HEK293 (cell line): ENCODE measurements at regions not wholly inside any gene's neighbourhood (a gene's known extent, or its start where the extent isn't known, plus 50 kb on each side); places are given as distances from the start of the nearest gene placed in this dataset.

Experiments used
- CTCF ChIA-PET: fragments of 350-600 bp; formaldehyde crosslinking; extraction: SDS; loops from one replicate; lab custom pipeline; 2021; ENCODE audit warnings: antibody characterized with exemption; lab: Yijun Ruan, JAX
- POLR2A ChIA-PET: fragments of 300-600 bp; formaldehyde crosslinking; extraction: SDS; loops from one replicate; lab custom pipeline; 2020; ENCODE audit warnings: antibody characterized with exemption, inconsistent platforms; lab: Yijun Ruan, JAX
- H3K27ac ChIP-seq: fragments of 200-500 bp; sonication (Bioruptor generic); 2 replicates; pipeline ENCODE4 v1.5.1; 2014; ENCODE audit warnings: low read depth, low read length, control low read depth, inconsistent platforms; ENCODE audit errors: extremely low read depth
- H3K36me3 ChIP-seq, 2 experiments: fragments of 200-500 bp in 1 of 2; sonication (Bioruptor generic) in 1 of 2; 1 replicate in 1 of 2; 2 replicates in 1 of 2; pipeline ENCODE4 v1.5.1; 2014 to 2017; ENCODE audit warnings: inconsistent platforms in 2 of 2, low read length in 2 of 2; ENCODE audit not compliant: control insufficient read depth in 2 of 2, insufficient read depth in 1 of 2
- H3K4me1 ChIP-seq: fragments of 200-500 bp; sonication (Bioruptor generic); 2 replicates; pipeline ENCODE4 v1.5.1; 2014; ENCODE audit warnings: mild to moderate bottlenecking, low read length, inconsistent platforms; ENCODE audit not compliant: control insufficient read depth, insufficient read depth
- H3K4me3 ChIP-seq: 2 replicates; pipeline ENCODE4 v1.5.1; 2011; ENCODE audit warnings: low read depth, mild to moderate bottlenecking, control low read depth, low read length, moderate library complexity
- H3K9me3 ChIP-seq: fragments of 200-500 bp; sonication (Bioruptor generic); 2 replicates; pipeline ENCODE4 v1.5.1; 2014; ENCODE audit warnings: low read depth, low read length, inconsistent platforms; ENCODE audit not compliant: control insufficient read depth, insufficient read depth
- ATF2 ChIP-seq: fragments of 450-650 bp; formaldehyde crosslinking; IDR thresholded peaks from 2 replicates; pipeline ENCODE4 v1.5.1; 2016; ENCODE audit warnings: missing biosample characterization, missing genetic modification characterization, low read depth
- KLF16 ChIP-seq: fragments of 450-650 bp; formaldehyde crosslinking; IDR thresholded peaks from 2 replicates; pipeline ENCODE4 v1.5.1; 2017; ENCODE audit warnings: missing biosample characterization, missing genetic modification characterization
- PRDM1 ChIP-seq: fragments of 450-650 bp; formaldehyde crosslinking; IDR thresholded peaks from 2 replicates; pipeline ENCODE4; 2016; ENCODE audit warnings: missing biosample characterization, missing genetic modification characterization
- REPIN1 ChIP-seq: fragments of 450-650 bp; formaldehyde crosslinking; IDR thresholded peaks from 2 replicates; pipeline ENCODE4 v1.5.1; 2017; ENCODE audit warnings: missing biosample characterization, missing genetic modification characterization, low read depth
- TRIM28 ChIP-seq: IDR thresholded peaks from 2 replicates; pipeline ENCODE4 v1.6.1; 2011; ENCODE audit warnings: low read length, control low read depth, borderline replicate concordance
- ZBTB11 ChIP-seq: fragments of 450-650 bp; formaldehyde crosslinking; conservative IDR thresholded peaks from 2 replicates; pipeline ENCODE4 v1.5.1; 2016; ENCODE audit warnings: low read depth, missing biosample characterization, missing genetic modification characterization
- ZBTB48 ChIP-seq: fragments of 450-650 bp; formaldehyde crosslinking; IDR thresholded peaks from 2 replicates; pipeline ENCODE4 v1.5.1; 2016; ENCODE audit warnings: missing biosample characterization, missing genetic modification characterization
- ZBTB49 ChIP-seq: fragments of 450-650 bp; formaldehyde crosslinking; IDR thresholded peaks from 2 replicates; pipeline ENCODE4 v1.5.1; 2016; ENCODE audit warnings: missing biosample characterization, missing genetic modification characterization, low read depth
- ZEB2 ChIP-seq: fragments of 450-650 bp; formaldehyde crosslinking; IDR thresholded peaks from 2 replicates; pipeline ENCODE4 v1.5.1; 2016; ENCODE audit warnings: missing biosample characterization, missing genetic modification characterization
- ZIC2 ChIP-seq: fragments of 450-650 bp; formaldehyde crosslinking; IDR thresholded peaks from 2 replicates; pipeline ENCODE4 v1.5.1; 2016; ENCODE audit warnings: missing biosample characterization, missing genetic modification characterization
- ZNF16 ChIP-seq: fragments of 450-650 bp; formaldehyde crosslinking; IDR thresholded peaks from 2 replicates; pipeline ENCODE4 v1.5.1; 2016; ENCODE audit warnings: low read depth, missing biosample characterization, missing genetic modification characterization
- ZNF169 ChIP-seq: fragments of 450-650 bp; formaldehyde crosslinking; IDR thresholded peaks from 2 replicates; pipeline ENCODE4 v1.5.1; 2016; ENCODE audit warnings: missing biosample characterization, missing genetic modification characterization
- ZNF175 ChIP-seq: fragments of 450-650 bp; formaldehyde crosslinking; IDR thresholded peaks from 2 replicates; pipeline ENCODE4 v1.5.1; 2016; ENCODE audit warnings: missing biosample characterization, missing genetic modification characterization
- ZNF223 ChIP-seq: fragments of 450-650 bp; formaldehyde crosslinking; IDR thresholded peaks from 2 replicates; pipeline ENCODE4 v1.5.1; 2016; ENCODE audit warnings: missing biosample characterization, missing genetic modification characterization
- ZNF23 ChIP-seq: fragments of 450-650 bp; formaldehyde crosslinking; IDR thresholded peaks from 2 replicates; pipeline ENCODE4 v1.5.1; 2016; ENCODE audit warnings: missing biosample characterization, missing genetic modification characterization, borderline replicate concordance
- ZNF248 ChIP-seq: fragments of 450-650 bp; formaldehyde crosslinking; IDR thresholded peaks from 2 replicates; pipeline ENCODE4 v1.5.1; 2017; ENCODE audit warnings: missing biosample characterization, missing genetic modification characterization
- ZNF488 ChIP-seq: fragments of 450-650 bp; formaldehyde crosslinking; IDR thresholded peaks from 2 replicates; pipeline ENCODE4 v1.5.1; 2016; ENCODE audit warnings: missing biosample characterization, missing genetic modification characterization
- ZNF530 ChIP-seq: fragments of 450-650 bp; formaldehyde crosslinking; IDR thresholded peaks from 2 replicates; pipeline ENCODE4 v1.5.1; 2016; ENCODE audit warnings: low read depth, missing biosample characterization, missing genetic modification characterization
- ZNF548 ChIP-seq: fragments of 450-650 bp; formaldehyde crosslinking; IDR thresholded peaks from 2 replicates; pipeline ENCODE4 v1.5.1; 2016; ENCODE audit warnings: missing biosample characterization, missing genetic modification characterization
- ZNF692 ChIP-seq: fragments of 450-650 bp; formaldehyde crosslinking; IDR thresholded peaks from 2 replicates; pipeline ENCODE4 v1.5.1; 2016; ENCODE audit warnings: missing biosample characterization, missing genetic modification characterization
- ZNF768 ChIP-seq: fragments of 450-650 bp; formaldehyde crosslinking; IDR thresholded peaks from 2 replicates; pipeline ENCODE4 v1.5.1; 2018; ENCODE audit warnings: missing biosample characterization, mild to moderate bottlenecking, missing genetic modification characterization
- ZNF777 ChIP-seq: fragments of 450-650 bp; formaldehyde crosslinking; IDR thresholded peaks from 2 replicates; pipeline ENCODE4 v1.5.1; 2017; ENCODE audit warnings: missing biosample characterization, missing genetic modification characterization, borderline replicate concordance

GRCh38 chr5:174291162-174291561, 245.7 kb downstream of the NSG2 start (continued):
- no peak for TF ChIP-seq ZNF248 (tag by site-specific recombination)
- TF ChIP-seq ZNF175: no peak
- TF ChIP-seq ZNF16 (tag by site-specific recombination): no peak
- no peak for TF ChIP-seq PRDM1 (tag by site-specific recombination)

- TF ChIP-seq ZIC2 (no peak), ZBTB11 (tag by site-specific recombination) (peak; percentile 93)
- no peaks in the 10 kb centered on the region for H3K4me1 ChIP-seq
- no peaks in the 10 kb centered on the region for H3K36me3 ChIP-seq
- no peak overlapping the region for H3K4me3 ChIP-seq
- POLR2A ChIA-PET: no interaction called here
- H3K9me3 ChIP-seq: no peaks in the 10 kb centered on the region
- CTCF ChIA-PET: interaction anchor here (0.6 to 1.2 kb wide), 3 partner anchors 49 to 248 kb away, joined by 3 read pairs; no protein-coding TSS in a partner anchor
- H3K27ac ChIP-seq: no peak overlapping the region
These were observed 246.8 kb downstream of the NSG2 start for GRCh38 chr5:174292348-174292747.

GRCh38 chr5:174293006-174293405, 247.5 kb downstream of the NSG2 start:
- Histone ChIP-seq H3K27ac (no peak overlapping the region), H3K4me1 (no peaks in the 10 kb centered on the region), H3K9me3 (no peaks in the 10 kb centered on the region), H3K4me3 (no peak overlapping the region), H3K36me3 (no peaks in the 10 kb centered on the region)
- TF ChIP-seq ZNF169: no peak
- TF ChIP-seq ZBTB48 (tag by site-specific recombination): no peak
- TF ChIP-seq ZNF548 (tag by site-specific recombination): no peak
- TF ChIP-seq ATF2 (tag by site-specific recombination): no peak
- TF ChIP-seq ZIC2: no peak
- no peak for TF ChIP-seq ZNF530 (tag by site-specific recombination)
- no peak for TF ChIP-seq REPIN1
- no peak for TF ChIP-seq KLF16 (tag by site-specific recombination)
- no peak for TF ChIP-seq TRIM28
- ChIA-PET CTCF (interaction anchor here (0.6 kb wide), 1 partner anchor 17 kb away, joined by 4 read pairs; no protein-coding TSS in a partner anchor), POLR2A (no interaction called here)

- H3K27ac ChIP-seq: no peak overlapping the region
- CTCF ChIA-PET: interaction anchor here (0.5 to 0.6 kb wide), 2 partner anchors 16 to 903 kb away, joined by 3 to 4 read pairs; no protein-coding TSS in a partner anchor
- H3K36me3 ChIP-seq: no peaks in the 10 kb centered on the region
- H3K4me3 ChIP-seq: no peak overlapping the region
- POLR2A ChIA-PET: no interaction called here
- H3K9me3 ChIP-seq: no peaks in the 10 kb centered on the region
- H3K4me1 ChIP-seq: no peaks in the 10 kb centered on the region
- no peak for TF ChIP-seq ZNF768
- no peak for TF ChIP-seq ZNF23
- no peak for TF ChIP-seq ZNF223 (tag by site-specific recombination)
- TF ChIP-seq ZNF530 (tag by site-specific recombination): no peak
- TF ChIP-seq ZNF692: no peak
- TF ChIP-seq ZNF777 (tag by site-specific recombination): no peak
- TF ChIP-seq ZEB2 (tag by site-specific recombination): no peak
- no peak for TF ChIP-seq ZNF488
- TF ChIP-seq ZBTB49 (tag by site-specific recombination): no peak
These were observed 248.0 kb downstream of the NSG2 start for GRCh38 chr5:174293481-174293880.
